Muscle of arm (tissue), 1 donor: ENCODE measurements at regions not wholly inside any gene's neighbourhood (a gene's known extent, or its start where the extent isn't known, plus 50 kb on each side); places are given as distances from the start of the nearest gene placed in this dataset.
A peak's percentile ranks its signal among the peaks of the same experiment; 100 is the strongest.
"Not testable (repeated sequence)": the region's sequence is repeated elsewhere in the genome, so short reads cannot be mapped to it uniquely, and the experiment has no call there.

ENCODE experiments used
- DNase-seq: peaks from one replicate; pipeline ENCODE4 v3.0.0-alpha.2; 2013

- DNase-seq: not testable (repeated sequence)
Observed at GRCh38 chr3:75435794-75436400, 228.2 kb upstream of the FRG2C start.

GRCh38 chr3:75440986-75441385, 223.1 kb upstream of the FRG2C start:
- DNase-seq: not testable (repeated sequence)

DNA sequence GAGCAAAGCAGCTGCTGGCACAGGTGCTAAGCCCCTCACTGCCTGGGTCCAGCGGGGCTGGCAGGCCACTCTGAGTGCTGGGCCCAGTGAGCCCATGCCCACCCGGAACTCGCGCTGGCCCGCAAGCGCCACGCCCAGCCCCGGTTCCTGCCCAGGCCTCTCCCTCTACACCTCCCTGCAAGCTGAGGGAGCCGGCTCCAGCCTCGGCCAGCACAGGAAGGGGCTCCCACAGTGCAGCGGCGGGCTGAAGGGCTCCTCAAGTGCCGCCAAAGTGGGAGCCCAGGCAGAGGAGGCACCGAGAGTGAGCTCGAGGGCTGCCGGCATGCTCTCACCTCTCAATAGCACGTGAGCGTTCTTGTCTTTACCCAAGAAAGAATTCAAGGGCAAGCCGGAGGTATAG, 219.5 kb upstream of the FRG2C start:
- not testable (repeated sequence) for DNase-seq

DNA sequence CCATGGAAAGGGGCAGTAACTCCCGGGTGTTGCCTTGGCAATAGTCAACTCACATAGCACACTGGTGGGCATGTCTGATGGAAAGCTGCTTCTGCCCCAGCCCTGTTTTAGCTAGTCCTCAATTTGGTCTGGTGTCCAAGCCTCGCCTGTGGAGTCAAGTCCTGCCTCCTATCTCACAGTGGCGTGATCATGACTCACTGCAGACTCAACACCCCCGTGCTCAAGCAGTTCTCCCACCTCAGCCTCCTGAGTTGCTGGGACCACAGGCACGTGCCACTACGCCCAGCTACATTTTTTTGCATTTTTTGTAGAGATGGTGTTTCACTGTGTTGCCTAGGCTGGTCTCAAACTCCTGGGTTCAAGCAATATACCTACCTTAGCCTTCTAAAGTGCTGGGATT, 218.9 kb upstream of the FRG2C start:
- DNase-seq: not testable (repeated sequence)

DNA sequence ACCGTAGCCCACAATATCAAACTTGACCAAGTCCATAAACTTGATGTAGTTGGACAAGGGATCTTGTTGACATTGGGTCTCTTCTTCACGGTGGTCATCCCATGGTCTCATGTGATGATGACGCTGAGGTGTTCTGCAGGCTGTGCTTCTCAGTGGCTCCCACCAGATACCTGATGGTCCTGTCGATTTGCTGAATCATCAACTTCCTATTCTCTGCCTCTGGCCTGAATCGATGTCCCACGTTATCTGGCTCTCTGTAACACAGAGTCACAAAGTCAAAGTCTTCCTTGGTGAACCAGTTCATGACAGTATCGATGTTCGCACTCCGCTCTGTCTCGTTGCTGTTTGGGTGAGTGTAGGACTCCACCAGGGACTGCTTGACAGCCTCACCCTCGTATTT, 217.2 kb upstream of the FRG2C start:
- DNase-seq: not testable (repeated sequence)

DNA sequence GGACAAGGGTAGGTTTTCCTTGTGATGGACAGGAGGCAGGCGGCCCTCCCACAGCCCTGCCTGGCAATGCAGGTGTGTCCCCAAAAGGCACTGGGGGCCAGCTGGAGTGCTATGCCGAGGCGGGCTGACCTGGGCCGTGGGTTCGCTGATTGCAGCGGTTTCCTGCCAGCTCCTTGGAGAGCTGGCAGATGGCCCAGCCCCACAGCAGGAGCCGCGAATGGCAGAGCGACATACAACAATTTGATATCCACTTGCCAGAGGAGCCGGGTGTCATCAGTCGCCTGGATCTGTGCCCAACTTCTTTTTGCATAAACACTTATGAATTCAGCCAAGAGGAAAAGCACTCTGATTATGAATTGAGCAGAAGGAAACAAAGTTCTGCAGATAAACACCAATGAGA, 210.8 kb upstream of the FRG2C start:
- not testable (repeated sequence) for DNase-seq

DNA sequence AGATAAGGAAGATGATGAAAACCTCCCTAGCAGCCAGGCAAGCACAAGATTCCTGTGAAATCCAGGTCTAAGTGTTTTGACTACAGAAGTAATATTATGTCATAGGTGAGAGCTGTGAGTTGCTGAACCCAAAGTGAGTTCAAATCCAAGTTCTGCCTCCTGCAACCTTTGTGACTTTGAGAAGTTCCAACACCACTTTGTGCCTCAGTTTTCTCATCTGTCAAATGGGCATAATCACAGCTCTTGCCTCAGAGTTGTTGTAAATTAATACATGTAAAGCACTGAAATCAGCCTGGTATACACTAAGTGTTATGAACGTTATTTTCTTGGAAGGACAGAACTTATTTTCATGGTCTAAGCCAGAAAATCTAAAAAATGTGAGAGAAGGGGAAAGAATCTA, 210.3 kb upstream of the FRG2C start:
- not testable (repeated sequence) for DNase-seq

DNA sequence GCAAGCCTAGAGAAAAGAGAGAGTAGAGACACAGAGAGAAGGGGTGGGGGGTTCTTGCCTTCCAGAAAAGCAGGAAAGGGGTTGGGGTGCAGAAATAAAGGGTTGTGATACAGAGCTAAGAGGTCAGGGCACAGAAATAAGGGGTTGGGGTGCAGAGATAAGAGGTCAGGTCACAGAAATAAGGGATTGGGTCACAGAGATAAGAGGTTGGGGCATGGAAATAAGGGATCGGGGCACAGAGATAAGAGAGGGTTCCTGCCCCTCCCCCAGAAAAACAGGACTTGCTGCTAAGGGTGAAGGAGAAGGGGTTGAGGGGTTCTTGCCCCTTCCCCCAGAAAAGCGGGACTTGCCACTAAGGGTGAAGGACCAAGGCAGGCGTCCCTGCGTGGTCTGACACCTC, 189.6 kb upstream of the FRG2C start:
- DNase-seq: not testable (repeated sequence)

DNA sequence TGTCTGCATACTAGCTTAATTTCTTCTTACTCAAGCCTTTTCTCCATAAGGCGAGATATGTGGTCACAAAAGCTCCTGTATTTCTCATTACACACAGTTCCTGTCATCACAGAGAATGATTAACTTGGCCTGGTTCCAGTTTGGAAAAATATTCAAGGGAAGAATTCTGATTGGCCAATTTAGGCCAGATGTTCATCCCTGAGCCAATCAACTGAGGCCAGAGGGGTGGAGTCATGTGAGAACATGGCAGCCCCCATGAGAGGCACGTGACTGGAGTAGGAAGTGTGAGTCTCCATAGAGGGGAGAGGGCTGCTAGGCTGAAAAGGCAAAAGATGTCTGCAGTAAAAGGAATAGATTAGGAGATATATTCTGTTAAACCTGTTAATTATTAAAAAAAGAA, 167.5 kb upstream of the FRG2C start:
- not testable (repeated sequence) for DNase-seq

- DNase-seq: not testable (repeated sequence)
Observed at GRCh38 chr3:75500357-75500756, 163.8 kb upstream of the FRG2C start.

DNA sequence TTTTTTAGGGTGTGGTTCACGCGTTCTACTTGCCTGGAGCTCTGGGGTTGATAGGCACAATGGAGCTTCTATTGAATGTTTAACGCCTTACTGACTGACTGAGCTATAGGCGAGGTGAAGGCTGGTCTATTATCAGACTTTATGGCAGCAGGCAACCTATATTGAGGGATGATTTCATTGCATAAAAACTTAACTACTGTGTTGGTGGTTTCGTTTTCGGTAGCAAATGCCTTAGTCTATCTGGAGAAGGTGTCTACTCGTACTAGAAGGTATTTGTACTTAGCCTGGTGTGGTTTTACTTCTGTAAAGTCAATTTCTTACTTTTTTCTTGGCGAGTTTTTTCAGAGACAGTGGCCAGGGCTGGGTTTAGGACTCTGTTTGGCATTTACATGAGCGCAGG, 162.0 kb upstream of the FRG2C start:
- not testable (repeated sequence) for DNase-seq

DNA sequence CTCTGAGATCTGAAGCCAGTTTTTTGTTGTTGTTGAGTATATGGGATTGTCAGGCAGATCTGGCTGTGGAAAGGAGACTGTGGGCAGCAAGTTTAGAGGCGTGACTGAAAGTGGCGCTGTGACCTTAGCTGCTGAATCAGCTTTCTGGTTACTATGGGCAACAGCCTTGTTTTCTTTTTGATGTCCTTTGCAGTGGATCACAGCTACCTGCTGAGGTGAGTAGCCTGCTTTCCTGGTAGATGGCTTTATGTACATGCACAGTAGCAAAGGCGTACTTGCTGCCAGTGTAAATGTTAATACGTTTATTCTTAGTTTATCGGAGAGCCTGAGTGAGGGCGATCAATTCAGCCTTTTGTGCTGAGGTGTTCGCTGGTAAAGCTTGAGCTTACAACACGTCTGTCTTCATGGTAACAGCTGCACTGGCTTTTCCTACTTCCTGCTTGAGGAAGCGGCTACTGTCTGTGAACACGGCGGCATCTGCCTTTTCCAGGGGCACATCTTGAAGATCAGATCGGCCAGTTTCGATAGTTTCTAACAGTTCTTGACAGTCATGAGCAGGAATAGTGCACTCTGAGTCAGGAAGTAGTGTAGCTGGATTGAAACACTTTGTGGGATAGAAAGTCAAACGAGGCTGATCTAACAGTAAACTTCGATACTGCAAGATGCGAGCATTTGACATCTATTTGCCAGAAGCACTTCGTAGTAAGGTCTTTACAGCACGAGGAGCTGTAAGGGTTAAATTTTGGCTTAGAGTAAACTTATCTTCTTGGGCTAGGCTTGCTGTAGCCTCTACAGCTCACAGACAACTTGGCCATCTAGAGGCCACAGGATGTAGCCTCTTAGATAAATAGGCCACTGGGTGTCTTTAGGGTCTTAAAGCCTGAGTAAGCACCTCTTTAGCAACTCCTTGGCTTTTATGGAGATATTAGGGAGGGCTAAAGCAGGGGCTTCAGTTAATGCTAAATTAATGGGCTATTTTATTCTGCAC, 161.1 kb upstream of the FRG2C start:
- not testable (repeated sequence) for DNase-seq

- no peak for DNase-seq
Observed at GRCh38 chr3:75506603-75507002, 157.5 kb upstream of the FRG2C start.

- not testable (repeated sequence) for DNase-seq
Observed at GRCh38 chr3:75507956-75508355, 156.2 kb upstream of the FRG2C start.

- not testable (repeated sequence) for DNase-seq
Observed at GRCh38 chr3:75527657-75528056, 136.5 kb upstream of the FRG2C start.

- peak; percentile 5 for DNase-seq
Observed at GRCh38 chr3:75552095-75552494, 112.0 kb upstream of the FRG2C start.

- not testable (repeated sequence) for DNase-seq
Observed at GRCh38 chr3:75564427-75564826, 99.7 kb upstream of the FRG2C start.

- not testable (repeated sequence) for DNase-seq
Observed at GRCh38 chr3:75572303-75572702, 91.8 kb upstream of the FRG2C start.

- not testable (repeated sequence) for DNase-seq
Observed at GRCh38 chr3:75579091-75579490, 85.0 kb upstream of the FRG2C start.

DNA sequence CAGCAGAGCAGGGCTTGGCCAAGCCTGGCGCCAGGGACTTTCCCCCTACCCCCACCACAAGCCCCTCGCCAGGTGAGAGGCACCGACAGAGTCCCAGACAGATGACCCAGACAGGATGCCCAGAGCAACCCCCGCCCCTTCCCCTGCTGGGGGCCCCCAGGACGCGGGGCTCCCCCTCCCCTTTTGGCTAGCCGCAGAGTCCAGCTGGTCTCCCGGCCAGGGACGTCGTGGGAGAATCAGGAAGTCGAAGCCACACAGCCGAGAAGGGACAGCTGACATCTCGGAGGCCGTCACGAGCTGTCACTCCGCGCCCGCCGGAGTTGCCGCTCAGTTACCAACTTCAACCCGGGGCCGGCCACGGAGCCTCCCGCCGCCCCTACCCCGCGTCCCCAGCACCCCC, 84.6 kb upstream of the FRG2C start:
- DNase-seq: not testable (repeated sequence)

GRCh38 chr3:75579981-75580782, 83.9 kb upstream of the FRG2C start:
- DNase-seq: peak; percentile 11

GRCh38 chr3:75582536-75582935, 81.6 kb upstream of the FRG2C start:
- not testable (repeated sequence) for DNase-seq
